Liver (tissue), 8 donors: ENCODE measurements at regions not wholly inside any gene's neighbourhood (a gene's known extent, or its start where the extent isn't known, plus 50 kb on each side); places are given as distances from the start of the nearest gene placed in this dataset.

Source experiments
- DNase-seq: peaks from one replicate; pipeline ENCODE4 v3.0.0-alpha.2; 2017; ENCODE audit warnings: low spot score
- H3K27ac ChIP-seq, 2 donors: one replicate each; pipeline ENCODE4 v1.7.0; 2013; ENCODE audit warnings: inconsistent platforms in 2 of 2, low read length in 2 of 2, control low read depth in 1 of 2, low read depth in 1 of 2, mild to moderate bottlenecking in 1 of 2
- H3K27me3 ChIP-seq, 4 donors: one replicate each; pipeline versions ENCODE4 v1.6.1 to v1.7.0; 2013; ENCODE audit warnings: low read length in 3 of 4, inconsistent platforms in 1 of 4, mild to moderate bottlenecking in 1 of 4, moderate library complexity in 1 of 4; ENCODE audit not compliant: control insufficient read depth in 4 of 4, insufficient read depth in 4 of 4
- H3K36me3 ChIP-seq, 4 donors: one replicate each; pipeline versions ENCODE4 v1.6.1 to v1.7.0; 2013; ENCODE audit warnings: low read length in 3 of 4, mild to moderate bottlenecking in 3 of 4, low read depth in 1 of 4, moderate library complexity in 1 of 4; ENCODE audit not compliant: control insufficient read depth in 4 of 4, insufficient read depth in 3 of 4
- H3K4me1 ChIP-seq, 4 donors: one replicate each; pipeline versions ENCODE4 v1.6.1 to v1.7.0; 2013; ENCODE audit warnings: low read length in 3 of 4, mild to moderate bottlenecking in 3 of 4, moderate library complexity in 1 of 4; ENCODE audit not compliant: control insufficient read depth in 4 of 4, insufficient read depth in 4 of 4
- H3K4me3 ChIP-seq, 3 donors: one replicate each; pipeline versions ENCODE4 v1.6.1 to v1.7.0; 2013; ENCODE audit warnings: low read length in 3 of 3, control low read depth in 1 of 3, low read depth in 1 of 3, mild to moderate bottlenecking in 1 of 3
- H3K9ac ChIP-seq, 2 donors: one replicate each; pipeline ENCODE4 v1.7.0; 2013; ENCODE audit warnings: low read length in 2 of 2, mild to moderate bottlenecking in 2 of 2, moderate library complexity in 2 of 2, control low read depth in 1 of 2, low read depth in 1 of 2
- H3K9me3 ChIP-seq, 4 donors: one replicate each; pipeline versions ENCODE4 v1.6.1 to v1.7.0; 2013; ENCODE audit warnings: low read length in 3 of 4; ENCODE audit not compliant: control insufficient read depth in 4 of 4
- FOXA1 ChIP-seq: IDR thresholded peaks from 2 replicates; pipeline ENCODE4 v1.6.1; 2016; ENCODE audit warnings: antibody characterized with exemption
- FOXA2 ChIP-seq: IDR thresholded peaks from 2 replicates; pipeline ENCODE4 v1.6.1; 2016; ENCODE audit warnings: antibody characterized with exemption
- GABPA ChIP-seq, 2 donors: IDR thresholded peaks in 1 of 2; conservative IDR thresholded peaks in 1 of 2; 2 replicates each; pipeline ENCODE4 v1.6.1; 2016; ENCODE audit warnings: antibody characterized with exemption in 2 of 2, mild to moderate bottlenecking in 1 of 2, moderate library complexity in 1 of 2
- HNF4A ChIP-seq, 2 donors: conservative IDR thresholded peaks; 2 replicates each; pipeline ENCODE4 v1.6.1; 2016; ENCODE audit warnings: antibody characterized with exemption in 2 of 2, mild to moderate bottlenecking in 2 of 2
- HNF4G ChIP-seq: IDR thresholded peaks from 2 replicates; pipeline ENCODE4 v1.6.1; 2016; ENCODE audit warnings: antibody characterized with exemption
- JUND ChIP-seq, 2 donors: IDR thresholded peaks; 2 replicates each; pipeline ENCODE4 v1.6.1; 2016; ENCODE audit warnings: antibody characterized with exemption in 2 of 2
- NR2F2 ChIP-seq: IDR thresholded peaks from 2 replicates; pipeline ENCODE4 v1.6.1; 2016; ENCODE audit warnings: antibody characterized with exemption
- RAD21 ChIP-seq, 2 donors: IDR thresholded peaks; 2 replicates each; pipeline ENCODE4 v1.6.1; 2016; ENCODE audit warnings: antibody characterized with exemption in 2 of 2, mild to moderate bottlenecking in 2 of 2
- SP1 ChIP-seq: IDR thresholded peaks from 2 replicates; pipeline ENCODE4 v1.6.1; 2018; ENCODE audit warnings: antibody characterized with exemption, mild to moderate bottlenecking
- TAF1 ChIP-seq: conservative IDR thresholded peaks from 2 replicates; pipeline ENCODE4 v1.6.1; 2016; ENCODE audit warnings: antibody characterized with exemption, mild to moderate bottlenecking
- YY1 ChIP-seq: IDR thresholded peaks from 2 replicates; pipeline ENCODE4 v1.6.1; 2016; ENCODE audit warnings: antibody characterized with exemption, mild to moderate bottlenecking
- WGBS: extraction: QIAGEN DNeasy Blood & Tissue Kit; methylation state at CpG from one replicate; pipeline ENCODE4 v1.1.7; 2013; 5-methylcytosine and 5-hydroxymethylcytosine counted together
- TF ChIP-seq, protein P1 (sequence below): IDR thresholded peaks from 2 replicates; pipeline ENCODE4 v1.6.1; 2016; ENCODE audit warnings: antibody characterized with exemption
- TF ChIP-seq, protein P2 (sequence below): fragments of 150-350 bp; IDR thresholded peaks from 2 replicates; pipeline ENCODE4 v1.5.1; 2017; ENCODE audit warnings: improper control_type of control experiment, low read depth, low read length; ENCODE audit not compliant: missing input control
- TF ChIP-seq, protein P3 (sequence below): IDR thresholded peaks from 2 replicates; pipeline ENCODE4 v1.6.1; 2016; ENCODE audit warnings: antibody characterized with exemption, mild to moderate bottlenecking
- TF ChIP-seq, protein P4 (sequence below): IDR thresholded peaks from 2 replicates; pipeline ENCODE4 v1.6.1; 2016; ENCODE audit warnings: antibody characterized with exemption
- TF ChIP-seq, protein P5 (sequence below): IDR thresholded peaks from 2 replicates; pipeline ENCODE4 v1.6.1; 2016; ENCODE audit warnings: antibody characterized with exemption
- donor health status: healthy.
- donor health status: healthy.
- donor health status: healthy.
- donor health status: healthy.
- donor health status: healthy.

DNA sequence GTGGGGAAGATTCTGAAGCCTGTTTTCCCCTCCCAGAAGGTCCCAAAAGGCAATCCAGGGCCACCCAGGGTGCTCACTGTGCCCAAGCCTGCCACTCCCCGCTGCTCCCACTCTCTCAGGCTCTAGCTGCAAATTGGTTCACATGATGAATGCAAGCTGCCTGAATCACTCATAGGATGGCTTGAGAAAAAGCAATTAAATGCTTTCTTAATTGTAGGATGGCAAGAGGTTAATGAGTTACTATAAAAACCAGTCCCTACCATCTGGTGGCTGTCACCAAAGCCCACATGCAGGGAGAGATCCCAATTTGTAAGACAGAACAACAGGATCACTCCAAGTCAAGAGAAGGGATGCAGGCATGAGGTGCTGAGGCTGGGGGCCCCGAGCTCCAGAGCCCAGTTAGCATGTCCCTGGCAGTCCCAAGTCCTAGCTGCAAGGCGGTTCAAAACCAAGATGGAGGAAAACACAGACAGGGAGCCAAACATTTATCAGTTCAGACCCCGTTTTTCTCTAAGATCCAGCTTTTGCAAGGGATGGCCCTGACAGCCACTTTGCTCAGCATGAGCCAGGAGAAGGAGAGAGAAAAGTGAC lies 207.1 kb downstream of the UACA start:
- Histone ChIP-seq H3K27ac (no peak overlapping the region), H3K9ac (no peak overlapping the region), H3K27me3 (no peaks in the 10 kb centered on the region), H3K9me3 (peaks cover 0 to 3% (median 0%) of the 10 kb centered on the region in 4 donors), H3K4me1 (peaks cover 0 to 10% (median 3%) of the 10 kb centered on the region in 4 donors), H3K36me3 (no peaks in the 10 kb centered on the region), H3K4me3 (no peak overlapping the region)
- WGBS: 77% methylated on average over 4 of the region's 4 CpGs
- TF ChIP-seq FOXA2: no peak
- no peak for TF ChIP-seq NR2F2
- TF ChIP-seq TAF1: no peak
- TF ChIP-seq, protein P1, sequence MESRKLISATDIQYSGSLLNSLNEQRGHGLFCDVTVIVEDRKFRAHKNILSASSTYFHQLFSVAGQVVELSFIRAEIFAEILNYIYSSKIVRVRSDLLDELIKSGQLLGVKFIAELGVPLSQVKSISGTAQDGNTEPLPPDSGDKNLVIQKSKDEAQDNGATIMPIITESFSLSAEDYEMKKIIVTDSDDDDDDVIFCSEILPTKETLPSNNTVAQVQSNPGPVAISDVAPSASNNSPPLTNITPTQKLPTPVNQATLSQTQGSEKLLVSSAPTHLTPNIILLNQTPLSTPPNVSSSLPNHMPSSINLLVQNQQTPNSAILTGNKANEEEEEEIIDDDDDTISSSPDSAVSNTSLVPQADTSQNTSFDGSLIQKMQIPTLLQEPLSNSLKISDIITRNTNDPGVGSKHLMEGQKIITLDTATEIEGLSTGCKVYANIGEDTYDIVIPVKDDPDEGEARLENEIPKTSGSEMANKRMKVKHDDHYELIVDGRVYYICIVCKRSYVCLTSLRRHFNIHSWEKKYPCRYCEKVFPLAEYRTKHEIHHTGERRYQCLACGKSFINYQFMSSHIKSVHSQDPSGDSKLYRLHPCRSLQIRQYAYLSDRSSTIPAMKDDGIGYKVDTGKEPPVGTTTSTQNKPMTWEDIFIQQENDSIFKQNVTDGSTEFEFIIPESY: no peak
- TF ChIP-seq FOXA1: no peak
- TF ChIP-seq, protein P2, sequence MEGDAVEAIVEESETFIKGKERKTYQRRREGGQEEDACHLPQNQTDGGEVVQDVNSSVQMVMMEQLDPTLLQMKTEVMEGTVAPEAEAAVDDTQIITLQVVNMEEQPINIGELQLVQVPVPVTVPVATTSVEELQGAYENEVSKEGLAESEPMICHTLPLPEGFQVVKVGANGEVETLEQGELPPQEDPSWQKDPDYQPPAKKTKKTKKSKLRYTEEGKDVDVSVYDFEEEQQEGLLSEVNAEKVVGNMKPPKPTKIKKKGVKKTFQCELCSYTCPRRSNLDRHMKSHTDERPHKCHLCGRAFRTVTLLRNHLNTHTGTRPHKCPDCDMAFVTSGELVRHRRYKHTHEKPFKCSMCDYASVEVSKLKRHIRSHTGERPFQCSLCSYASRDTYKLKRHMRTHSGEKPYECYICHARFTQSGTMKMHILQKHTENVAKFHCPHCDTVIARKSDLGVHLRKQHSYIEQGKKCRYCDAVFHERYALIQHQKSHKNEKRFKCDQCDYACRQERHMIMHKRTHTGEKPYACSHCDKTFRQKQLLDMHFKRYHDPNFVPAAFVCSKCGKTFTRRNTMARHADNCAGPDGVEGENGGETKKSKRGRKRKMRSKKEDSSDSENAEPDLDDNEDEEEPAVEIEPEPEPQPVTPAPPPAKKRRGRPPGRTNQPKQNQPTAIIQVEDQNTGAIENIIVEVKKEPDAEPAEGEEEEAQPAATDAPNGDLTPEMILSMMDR: no peak
- TF ChIP-seq, protein P3, sequence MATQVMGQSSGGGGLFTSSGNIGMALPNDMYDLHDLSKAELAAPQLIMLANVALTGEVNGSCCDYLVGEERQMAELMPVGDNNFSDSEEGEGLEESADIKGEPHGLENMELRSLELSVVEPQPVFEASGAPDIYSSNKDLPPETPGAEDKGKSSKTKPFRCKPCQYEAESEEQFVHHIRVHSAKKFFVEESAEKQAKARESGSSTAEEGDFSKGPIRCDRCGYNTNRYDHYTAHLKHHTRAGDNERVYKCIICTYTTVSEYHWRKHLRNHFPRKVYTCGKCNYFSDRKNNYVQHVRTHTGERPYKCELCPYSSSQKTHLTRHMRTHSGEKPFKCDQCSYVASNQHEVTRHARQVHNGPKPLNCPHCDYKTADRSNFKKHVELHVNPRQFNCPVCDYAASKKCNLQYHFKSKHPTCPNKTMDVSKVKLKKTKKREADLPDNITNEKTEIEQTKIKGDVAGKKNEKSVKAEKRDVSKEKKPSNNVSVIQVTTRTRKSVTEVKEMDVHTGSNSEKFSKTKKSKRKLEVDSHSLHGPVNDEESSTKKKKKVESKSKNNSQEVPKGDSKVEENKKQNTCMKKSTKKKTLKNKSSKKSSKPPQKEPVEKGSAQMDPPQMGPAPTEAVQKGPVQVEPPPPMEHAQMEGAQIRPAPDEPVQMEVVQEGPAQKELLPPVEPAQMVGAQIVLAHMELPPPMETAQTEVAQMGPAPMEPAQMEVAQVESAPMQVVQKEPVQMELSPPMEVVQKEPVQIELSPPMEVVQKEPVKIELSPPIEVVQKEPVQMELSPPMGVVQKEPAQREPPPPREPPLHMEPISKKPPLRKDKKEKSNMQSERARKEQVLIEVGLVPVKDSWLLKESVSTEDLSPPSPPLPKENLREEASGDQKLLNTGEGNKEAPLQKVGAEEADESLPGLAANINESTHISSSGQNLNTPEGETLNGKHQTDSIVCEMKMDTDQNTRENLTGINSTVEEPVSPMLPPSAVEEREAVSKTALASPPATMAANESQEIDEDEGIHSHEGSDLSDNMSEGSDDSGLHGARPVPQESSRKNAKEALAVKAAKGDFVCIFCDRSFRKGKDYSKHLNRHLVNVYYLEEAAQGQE: no peak
- TF ChIP-seq SP1: no peak
- TF ChIP-seq, protein P4, sequence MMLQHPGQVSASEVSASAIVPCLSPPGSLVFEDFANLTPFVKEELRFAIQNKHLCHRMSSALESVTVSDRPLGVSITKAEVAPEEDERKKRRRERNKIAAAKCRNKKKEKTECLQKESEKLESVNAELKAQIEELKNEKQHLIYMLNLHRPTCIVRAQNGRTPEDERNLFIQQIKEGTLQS: no peak
- no peak for TF ChIP-seq RAD21 (IDR thresholded peaks at IDR 0.05)
- TF ChIP-seq, protein P5, sequence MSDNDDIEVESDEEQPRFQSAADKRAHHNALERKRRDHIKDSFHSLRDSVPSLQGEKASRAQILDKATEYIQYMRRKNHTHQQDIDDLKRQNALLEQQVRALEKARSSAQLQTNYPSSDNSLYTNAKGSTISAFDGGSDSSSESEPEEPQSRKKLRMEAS: no peak
- no peak for DNase-seq

DNA sequence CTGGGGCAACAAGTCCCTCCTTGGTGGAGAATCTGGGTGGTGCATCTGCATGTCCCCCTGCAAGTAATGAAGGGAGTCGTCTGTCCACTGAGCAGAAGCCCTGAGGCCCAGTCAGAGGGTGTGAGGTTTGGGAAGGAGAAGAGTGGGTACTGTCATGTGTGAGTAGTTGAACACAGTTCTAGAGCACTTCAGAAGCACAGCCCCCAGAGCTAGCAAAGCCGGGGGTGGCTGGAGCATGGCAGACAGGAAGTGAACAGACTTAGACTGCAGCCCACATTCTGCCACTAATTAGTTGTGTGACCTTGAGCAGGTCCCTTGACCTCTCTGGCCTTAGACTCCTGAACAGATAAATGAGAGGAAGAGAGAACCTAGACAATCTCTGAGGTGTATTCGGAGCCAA lies 207.6 kb downstream of the UACA start:
- DNase-seq: no peak
- Histone ChIP-seq H3K4me1 (peaks cover 0 to 10% (median 3%) of the 10 kb centered on the region in 4 donors), H3K36me3 (no peaks in the 10 kb centered on the region), H3K27ac (no peak overlapping the region), H3K9me3 (peaks cover 0 to 3% (median 0%) of the 10 kb centered on the region in 4 donors), H3K27me3 (no peaks in the 10 kb centered on the region), H3K4me3 (no peak overlapping the region), H3K9ac (no peak overlapping the region)
- 76% methylated on average over 3 of the region's 3 CpGs for WGBS
- no peak for TF ChIP-seq FOXA2
- TF ChIP-seq FOXA1: no peak
- TF ChIP-seq HNF4G: no peak
- TF ChIP-seq, protein P4: no peak
- TF ChIP-seq JUND (IDR thresholded peaks at IDR 0.05): no peak
- no peak for TF ChIP-seq YY1
- TF ChIP-seq HNF4A (conservative IDR thresholded peaks at IDR 0.05): no peak
- no peak for TF ChIP-seq RAD21 (IDR thresholded peaks at IDR 0.05)
- TF ChIP-seq, protein P3: no peak
- TF ChIP-seq, protein P5: no peak
- TF ChIP-seq SP1: no peak
- TF ChIP-seq TAF1: no peak
- no peak for TF ChIP-seq NR2F2
- TF ChIP-seq, protein P2: no peak
- TF ChIP-seq GABPA (IDR thresholded peaks at IDR 0.05 in 1 of 2, conservative IDR thresholded peaks at IDR 0.05 in 1 of 2): no peak
